Heart left ventricle (tissue), 13 donors: ENCODE measurements at regions not wholly inside any gene's neighbourhood (a gene's known extent, or its start where the extent isn't known, plus 50 kb on each side); places are given as distances from the start of the nearest gene placed in this dataset.

Experiments used
- POLR2A ChIP-seq, 2 donors: fragments of 450-650 bp; IDR thresholded peaks; one replicate each; pipeline ENCODE4 v1.6.1; 2017; ENCODE audit warnings: antibody characterized with exemption in 2 of 2, mild to moderate bottlenecking in 2 of 2, moderate library complexity in 2 of 2
- TF ChIP-seq, protein P1 (sequence below), 12 donors: fragments of 200-600 bp; sonication (generic) in 4 of 12; IDR thresholded peaks; one replicate each; pipeline versions ENCODE4 v1.5.0 to v1.8.0; 2018 to 2022; ENCODE audit warnings: antibody characterized with exemption in 12 of 12, mild to moderate bottlenecking in 5 of 12
- donor health status: ischemic (EF 13 %, LVEDD 7.1; RV severe dilation, severe dysfunction).
- donor health status: DM: no; HTN: yes; CAD: no.
- donor health status: DM: no; HTN: no; CAD: no.
- donor health status: ischemic (EF 25% LVEDD 6.9; RV normal size, moderate dysfunction).
- donor health status: ischemic (EF 25% LVEDD 5.7; RV mildly dilated, moderate dysfunction).
- donor health status: ischemic (EF 35%, LVEDD 5.7; RV mildly dilated, moderate dysfunction).
- donor health status: nonischemic (EF 11% LVEDD 7.7; RV severe dilation, severe dysfunction).
- donor health status: DM: yes; HTN: yes; CAD: no.
- donor health status: PGD.
- donor health status: ischemic (EF 29% LVEDD 5.4; RV normal size, mild dysfunction).
- donor health status: nonischemic (EF 23%, LVEDD 6.1; RV moderate dilation, normal function).

DNA sequence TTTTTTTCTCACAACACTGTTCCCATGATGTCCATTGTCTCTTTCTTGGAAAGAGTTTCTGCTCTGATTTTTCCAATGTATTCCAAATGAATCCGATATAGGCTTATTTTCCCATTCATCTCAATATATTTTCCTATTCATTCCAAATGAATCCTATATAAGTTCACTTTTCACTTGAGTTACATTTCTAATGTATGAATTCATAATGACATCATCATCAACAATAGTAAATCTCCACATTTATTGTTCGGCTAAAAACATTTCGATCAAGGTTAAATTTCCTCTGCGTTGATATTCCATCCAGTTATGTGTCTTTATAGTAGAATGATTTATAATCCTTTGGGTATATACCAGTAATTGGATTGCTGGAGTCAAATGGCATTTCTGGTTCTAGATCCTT is 76.7 kb upstream of the SLC8A1 start:
- TF ChIP-seq, protein P1, sequence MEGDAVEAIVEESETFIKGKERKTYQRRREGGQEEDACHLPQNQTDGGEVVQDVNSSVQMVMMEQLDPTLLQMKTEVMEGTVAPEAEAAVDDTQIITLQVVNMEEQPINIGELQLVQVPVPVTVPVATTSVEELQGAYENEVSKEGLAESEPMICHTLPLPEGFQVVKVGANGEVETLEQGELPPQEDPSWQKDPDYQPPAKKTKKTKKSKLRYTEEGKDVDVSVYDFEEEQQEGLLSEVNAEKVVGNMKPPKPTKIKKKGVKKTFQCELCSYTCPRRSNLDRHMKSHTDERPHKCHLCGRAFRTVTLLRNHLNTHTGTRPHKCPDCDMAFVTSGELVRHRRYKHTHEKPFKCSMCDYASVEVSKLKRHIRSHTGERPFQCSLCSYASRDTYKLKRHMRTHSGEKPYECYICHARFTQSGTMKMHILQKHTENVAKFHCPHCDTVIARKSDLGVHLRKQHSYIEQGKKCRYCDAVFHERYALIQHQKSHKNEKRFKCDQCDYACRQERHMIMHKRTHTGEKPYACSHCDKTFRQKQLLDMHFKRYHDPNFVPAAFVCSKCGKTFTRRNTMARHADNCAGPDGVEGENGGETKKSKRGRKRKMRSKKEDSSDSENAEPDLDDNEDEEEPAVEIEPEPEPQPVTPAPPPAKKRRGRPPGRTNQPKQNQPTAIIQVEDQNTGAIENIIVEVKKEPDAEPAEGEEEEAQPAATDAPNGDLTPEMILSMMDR (IDR thresholded peaks at IDR 0.05), result no peak
- TF ChIP-seq POLR2A (IDR thresholded peaks at IDR 0.05), result no peak
